Activated T-cell treated with anti-CD3 and anti-CD28 coated beads, Interleukin-2, amount 50 U/mL, for 4 hours (primary cell): ENCODE measurements at regions not wholly inside any gene's neighbourhood (a gene's known extent, or its start where the extent isn't known, plus 50 kb on each side); places are given as distances from the start of the nearest gene placed in this dataset.
"Not testable (repeated sequence)": the region's sequence is repeated elsewhere in the genome, so short reads cannot be mapped to it uniquely, and the experiment has no call there.

Source experiments
- ATAC-seq, 2 donors: fragments of 200-7000 bp; cut with Tn5 transposase; one replicate each; pipeline ENCODE4 v1.10.0; 2021
- DNase-seq: peaks from one replicate; pipeline ENCODE4 v3.0.0-alpha.2; 2020
- H3K27me3 Mint-ChIP-seq: one replicate; pipeline ENCODE4 v1.8.0; 2021; ENCODE audit warnings: low read depth, mixed read lengths
- H3K36me3 Mint-ChIP-seq: one replicate; pipeline ENCODE4 v1.8.0; 2022; ENCODE audit warnings: mixed read lengths; ENCODE audit not compliant: insufficient read depth
- H3K4me1 Mint-ChIP-seq: one replicate; pipeline ENCODE4 v1.8.0; 2021; ENCODE audit warnings: low read depth, mixed read lengths
- H3K4me3 Mint-ChIP-seq: one replicate; pipeline ENCODE4 v1.8.0; 2021; ENCODE audit warnings: mild to moderate bottlenecking, moderate library complexity, mixed read lengths
- H3K9me3 Mint-ChIP-seq: one replicate; pipeline ENCODE4 v1.8.0; 2021; ENCODE audit warnings: mixed read lengths

- Mint-ChIP-seq H3K4me3 (no peak overlapping the region), H3K4me1 (no peaks in the 10 kb centered on the region), H3K27me3 (no peaks in the 10 kb centered on the region), H3K9me3 (no peaks in the 10 kb centered on the region), H3K36me3 (no peaks in the 10 kb centered on the region)
- no peak for ATAC-seq
- no peak for DNase-seq
Observed at GRCh38 chr9:38249587-38250210, 142.8 kb upstream of the ALDH1B1 start.

GRCh38 chr9:38249049-38249448 is 143.5 kb upstream of the ALDH1B1 start:
- no peaks in the 10 kb centered on the region for H3K4me1 Mint-ChIP-seq
- ATAC-seq = no peak
- H3K4me3 Mint-ChIP-seq = no peak overlapping the region
- H3K27me3 Mint-ChIP-seq = no peaks in the 10 kb centered on the region
- no peak for DNase-seq
- no peaks in the 10 kb centered on the region for H3K9me3 Mint-ChIP-seq
- H3K36me3 Mint-ChIP-seq = no peaks in the 10 kb centered on the region

- Mint-ChIP-seq H3K9me3 (no peaks in the 10 kb centered on the region), H3K27me3 (no peaks in the 10 kb centered on the region), H3K36me3 (no peaks in the 10 kb centered on the region), H3K4me1 (no peaks in the 10 kb centered on the region), H3K4me3 (no peak overlapping the region)
- DNase-seq = no peak
- no peak for ATAC-seq
Observed at GRCh38 chr9:38246833-38247232, 145.7 kb upstream of the ALDH1B1 start.

GRCh38 chr9:38244971-38245370 is 147.5 kb upstream of the ALDH1B1 start:
- DNase-seq = no peak
- H3K9me3 Mint-ChIP-seq = no peaks in the 10 kb centered on the region
- H3K27me3 Mint-ChIP-seq = no peaks in the 10 kb centered on the region
- H3K36me3 Mint-ChIP-seq = no peaks in the 10 kb centered on the region
- no peak overlapping the region for H3K4me3 Mint-ChIP-seq
- H3K4me1 Mint-ChIP-seq = no peaks in the 10 kb centered on the region
- ATAC-seq = no peak

- DNase-seq = no peak
- Mint-ChIP-seq H3K27me3 (no peaks in the 10 kb centered on the region), H3K36me3 (no peaks in the 10 kb centered on the region), H3K9me3 (no peaks in the 10 kb centered on the region), H3K4me1 (no peaks in the 10 kb centered on the region), H3K4me3 (no peak overlapping the region)
- no peak for ATAC-seq
Observed at GRCh38 chr9:38243993-38244392, 148.5 kb upstream of the ALDH1B1 start.

- not testable (repeated sequence) for H3K27me3 Mint-ChIP-seq, H3K36me3 Mint-ChIP-seq, H3K4me1 Mint-ChIP-seq, H3K9me3 Mint-ChIP-seq, DNase-seq, ATAC-seq, H3K4me3 Mint-ChIP-seq
Observed at GRCh38 chr9:38242151-38242550, 150.4 kb upstream of the ALDH1B1 start.

GRCh38 chr9:38240051-38240450 is 152.5 kb upstream of the ALDH1B1 start:
- no peaks in the 10 kb centered on the region for H3K27me3 Mint-ChIP-seq
- ATAC-seq (no peak), DNase-seq (no peak)
- H3K36me3 Mint-ChIP-seq = no peaks in the 10 kb centered on the region
- no peaks in the 10 kb centered on the region for H3K4me1 Mint-ChIP-seq
- no peaks in the 10 kb centered on the region for H3K9me3 Mint-ChIP-seq
- H3K4me3 Mint-ChIP-seq = no peak overlapping the region

GRCh38 chr9:38235244-38235643 is 157.3 kb upstream of the ALDH1B1 start:
- H3K4me3 Mint-ChIP-seq = no peak overlapping the region
- DNase-seq (no peak), ATAC-seq (no peak)
- H3K4me1 Mint-ChIP-seq = no peaks in the 10 kb centered on the region
- no peaks in the 10 kb centered on the region for H3K9me3 Mint-ChIP-seq
- no peaks in the 10 kb centered on the region for H3K27me3 Mint-ChIP-seq
- H3K36me3 Mint-ChIP-seq = no peaks in the 10 kb centered on the region

- peaks cover 2% of the 10 kb centered on the region for H3K27me3 Mint-ChIP-seq
- H3K4me1 Mint-ChIP-seq = no peaks in the 10 kb centered on the region
- H3K36me3 Mint-ChIP-seq = no peaks in the 10 kb centered on the region
Observed at GRCh38 chr9:38234479-38235170, 157.9 kb upstream of the ALDH1B1 start.

GRCh38 chr9:38233796-38234355 is 158.6 kb upstream of the ALDH1B1 start:
- H3K27me3 Mint-ChIP-seq = peaks cover 4% of the 10 kb centered on the region
- DNase-seq = no peak
- H3K9me3 Mint-ChIP-seq = no peaks in the 10 kb centered on the region
- no peaks in the 10 kb centered on the region for H3K4me1 Mint-ChIP-seq
- H3K36me3 Mint-ChIP-seq = no peaks in the 10 kb centered on the region
- no peak overlapping the region for H3K4me3 Mint-ChIP-seq
- ATAC-seq = no peak

More at GRCh38 chr9:38234479-38235170, 157.9 kb upstream of the ALDH1B1 start:
- H3K4me3 Mint-ChIP-seq = no peak overlapping the region
- ATAC-seq (no peak), DNase-seq (no peak)
- H3K9me3 Mint-ChIP-seq = no peaks in the 10 kb centered on the region

- Mint-ChIP-seq H3K4me3 (no peak overlapping the region), H3K27me3 (peaks cover 5% of the 10 kb centered on the region), H3K9me3 (no peaks in the 10 kb centered on the region), H3K36me3 (no peaks in the 10 kb centered on the region), H3K4me1 (no peaks in the 10 kb centered on the region)
- DNase-seq (no peak), ATAC-seq (no peak)
Observed at GRCh38 chr9:38233343-38233742, 159.2 kb upstream of the ALDH1B1 start.

- DNase-seq (no peak), ATAC-seq (no peak)
- H3K9me3 Mint-ChIP-seq = no peaks in the 10 kb centered on the region
- H3K4me1 Mint-ChIP-seq = peaks cover under 1% of the 10 kb centered on the region
- H3K4me3 Mint-ChIP-seq = no peak overlapping the region
- H3K36me3 Mint-ChIP-seq = no peaks in the 10 kb centered on the region
- peaks cover 9% of the 10 kb centered on the region for H3K27me3 Mint-ChIP-seq
Observed at GRCh38 chr9:38232895-38233294, 159.6 kb upstream of the ALDH1B1 start.

- H3K4me3 Mint-ChIP-seq = no peak overlapping the region
- ATAC-seq (no peak), DNase-seq (no peak)
- peaks cover 13% of the 10 kb centered on the region for H3K4me1 Mint-ChIP-seq
- peaks cover 17% of the 10 kb centered on the region for H3K27me3 Mint-ChIP-seq
- H3K36me3 Mint-ChIP-seq = no peaks in the 10 kb centered on the region
- no peaks in the 10 kb centered on the region for H3K9me3 Mint-ChIP-seq
Observed at GRCh38 chr9:38229504-38230155, 160.6 kb upstream of the SHB start.

GRCh38 chr9:38229104-38229500 is 160.1 kb upstream of the SHB start:
- no peak for ATAC-seq
- Mint-ChIP-seq H3K27me3 (peaks cover 17% of the 10 kb centered on the region), H3K36me3 (no peaks in the 10 kb centered on the region), H3K4me1 (peaks cover 13% of the 10 kb centered on the region), H3K9me3 (no peaks in the 10 kb centered on the region), H3K4me3 (no peak overlapping the region)
- DNase-seq = no peak
